ENCODE measurements at regions not wholly inside any gene's neighbourhood (a gene's known extent, or its start where the extent isn't known, plus 50 kb on each side); places are given as distances from the start of the nearest gene placed in this dataset.
"Not testable (repeated sequence)": the region's sequence is repeated elsewhere in the genome, so short reads cannot be mapped to it uniquely, and the experiment has no call there.

DNA sequence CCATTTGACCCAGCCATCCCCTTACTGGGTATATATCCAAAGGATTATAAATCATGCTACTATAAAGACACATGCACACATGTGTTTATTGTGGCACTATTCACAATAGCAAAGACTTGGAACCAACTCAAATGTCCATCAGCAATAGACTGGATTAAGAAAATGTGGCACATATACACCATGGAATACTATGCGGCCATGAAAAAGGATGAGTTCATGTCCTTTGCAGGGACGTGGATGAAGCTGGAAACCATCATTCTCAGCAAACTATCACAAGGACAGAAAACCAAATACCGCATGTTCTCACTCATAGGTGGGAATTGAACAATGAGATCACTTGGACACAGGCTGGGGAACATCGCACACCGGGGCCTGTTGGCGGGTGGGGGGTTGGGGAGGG is 913.4 kb upstream of the DIAPH2 start:
- DNase-seq (ENCODE audit: low spot score) = not testable (repeated sequence)

DNA sequence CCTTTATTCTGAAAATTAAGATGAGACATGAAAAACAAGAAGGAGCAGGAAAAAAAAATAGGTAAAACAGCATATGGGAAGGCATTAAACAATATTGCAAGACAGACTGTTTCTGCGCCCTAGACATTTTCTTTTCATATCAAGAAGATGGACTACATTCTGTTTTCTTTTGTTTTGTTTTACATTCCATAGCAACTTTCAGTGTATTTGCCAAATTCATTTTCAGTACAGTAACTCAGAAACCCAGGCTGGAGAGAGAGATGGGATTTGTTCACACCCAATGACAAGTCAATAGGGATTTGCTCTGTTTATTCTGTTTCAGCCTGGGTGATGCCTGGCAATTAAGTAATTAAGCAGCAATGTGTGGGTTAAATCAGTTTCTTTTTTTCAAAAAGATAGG is 892.8 kb upstream of the DIAPH2 start:
- no peak for DNase-seq (ENCODE audit: low spot score)

DNA sequence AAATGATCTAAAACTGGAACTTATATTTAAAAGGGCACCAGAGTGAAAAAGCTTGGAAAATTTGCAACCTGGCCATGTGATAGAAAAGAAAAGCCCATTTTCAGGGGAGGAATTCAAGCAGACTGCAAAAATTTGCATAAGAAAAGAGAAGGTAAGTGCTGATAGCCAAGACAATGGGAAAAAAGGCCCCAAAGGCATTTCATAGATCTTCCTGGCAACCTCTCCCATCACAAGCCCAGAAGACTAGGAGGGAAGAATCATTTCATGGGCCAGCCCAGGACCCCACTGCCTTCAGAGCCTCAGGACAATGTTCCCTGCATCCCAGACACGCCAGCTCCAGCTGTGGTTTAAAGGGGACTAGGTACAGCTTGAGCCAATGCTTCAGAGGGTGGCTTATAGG is 887.3 kb upstream of the DIAPH2 start:
- no peak for DNase-seq (ENCODE audit: low spot score)

DNA sequence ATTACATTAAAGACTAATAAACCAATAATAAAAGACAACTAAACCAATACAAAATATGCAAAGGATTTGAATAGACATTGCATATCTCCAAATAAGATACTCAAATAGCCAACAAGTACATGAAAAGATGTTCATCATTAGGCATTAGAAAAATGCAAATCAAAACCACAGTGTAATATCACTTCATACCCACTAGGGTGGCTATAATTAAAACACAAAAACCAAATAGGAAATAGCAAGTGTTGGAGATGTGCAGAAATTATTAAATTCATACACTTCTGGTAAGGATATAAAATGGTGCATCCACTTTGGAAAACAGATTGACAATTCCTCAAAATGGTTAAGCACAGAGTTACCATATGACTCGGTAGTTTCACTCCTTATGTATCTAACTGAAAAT is 860.8 kb upstream of the DIAPH2 start:
- DNase-seq (ENCODE audit: low spot score) = no peak

DNA sequence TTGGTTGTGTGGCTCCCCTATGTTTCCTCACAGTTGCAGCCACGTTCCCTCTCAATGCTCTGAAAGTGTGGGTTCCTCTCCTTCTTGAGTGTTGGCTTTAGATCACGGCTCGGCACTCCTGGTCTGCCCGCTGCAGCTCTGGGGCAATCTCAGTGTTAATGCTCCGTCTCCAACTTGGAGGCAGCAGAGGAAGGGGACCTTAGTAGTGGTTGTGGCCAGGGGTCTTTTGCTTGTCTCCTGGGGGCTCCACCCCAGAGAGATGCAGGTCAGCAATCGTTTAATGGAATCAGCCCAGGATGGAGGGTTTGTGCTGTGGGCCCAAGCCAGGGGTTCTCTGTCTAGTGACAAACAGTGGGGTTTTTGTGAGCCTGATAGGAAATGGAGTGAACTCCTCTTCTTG is 849.4 kb upstream of the DIAPH2 start:
- DNase-seq (ENCODE audit: low spot score) = no peak

DNA sequence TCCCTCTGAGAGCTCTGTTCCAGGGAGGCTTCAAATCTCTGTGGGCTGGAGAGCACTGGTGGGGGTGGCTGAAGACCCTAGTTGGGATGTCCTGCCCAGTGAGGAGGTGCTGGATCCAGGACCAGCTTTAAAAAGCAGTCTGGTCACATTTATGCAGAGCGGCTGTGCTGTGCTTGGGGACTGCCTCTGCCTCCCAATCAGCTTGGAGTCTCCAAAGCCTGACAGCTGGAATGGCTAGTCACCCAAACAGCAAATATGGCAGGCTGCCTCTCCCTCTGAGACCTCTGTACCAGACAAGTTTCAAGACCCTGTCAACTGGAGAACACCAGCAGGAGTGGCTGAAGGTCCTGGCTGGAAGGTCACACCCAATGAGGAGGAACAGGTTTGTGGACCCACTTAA is 848.1 kb upstream of the DIAPH2 start:
- DNase-seq (ENCODE audit: low spot score) = no peak

DNA sequence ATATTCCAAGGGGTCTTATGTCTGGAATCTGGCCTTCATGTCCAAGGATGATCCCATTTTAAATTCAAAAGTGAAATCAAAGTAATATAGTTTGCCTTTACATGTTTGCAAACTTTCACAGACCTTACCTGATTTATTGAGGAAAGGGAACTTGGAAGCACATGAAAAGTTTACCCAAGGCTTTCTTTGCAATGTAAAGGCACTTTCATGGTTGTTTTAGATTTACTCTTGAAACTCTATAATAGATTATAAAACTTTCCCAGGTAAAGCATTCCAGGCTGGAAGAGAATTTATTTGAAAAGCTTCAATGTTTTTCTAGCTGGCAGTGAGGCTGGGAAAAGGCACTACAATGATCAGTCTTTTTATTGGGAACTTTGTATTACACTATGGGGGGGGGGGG is 842.8 kb upstream of the DIAPH2 start:
- no peak for DNase-seq (ENCODE audit: low spot score)

DNA sequence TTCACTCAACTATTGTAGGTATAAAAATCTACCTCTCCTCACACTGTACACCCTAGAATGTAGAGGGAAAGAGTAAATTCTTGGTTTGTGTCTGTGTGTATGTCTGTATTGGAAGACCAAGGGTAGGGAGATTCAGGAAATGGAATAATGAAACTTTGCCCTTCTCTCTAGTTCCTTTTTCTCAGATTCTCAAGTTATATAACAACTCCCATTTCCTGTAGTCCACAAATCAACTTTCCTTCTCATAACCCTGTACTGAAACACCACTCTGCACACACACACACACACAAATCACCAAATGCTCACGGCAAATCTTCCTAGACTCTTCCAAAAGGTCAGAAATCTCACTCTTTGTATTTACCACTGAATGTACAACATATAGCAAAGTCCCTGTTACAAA is 824.5 kb upstream of the DIAPH2 start:
- DNase-seq (ENCODE audit: low spot score) = no peak

DNA sequence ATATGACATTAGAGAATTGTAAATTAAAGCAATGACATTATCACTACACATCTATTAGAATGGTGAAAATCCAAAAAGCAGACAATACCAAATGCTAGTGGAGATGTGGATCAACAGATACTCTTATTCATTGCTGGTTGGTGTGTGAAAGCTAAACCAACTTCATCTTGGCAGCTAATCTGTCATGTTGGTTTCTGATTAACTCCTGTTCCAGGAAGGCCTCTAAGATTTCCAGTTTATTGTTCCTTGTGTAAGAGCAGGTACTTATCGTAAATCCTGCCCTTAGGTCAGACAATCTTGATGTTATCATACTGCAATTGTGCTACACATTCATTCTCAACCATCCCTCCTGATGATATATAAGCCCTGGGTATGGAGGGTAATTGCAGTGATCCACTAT is 809.0 kb upstream of the DIAPH2 start:
- no peak for DNase-seq (ENCODE audit: low spot score)

DNA sequence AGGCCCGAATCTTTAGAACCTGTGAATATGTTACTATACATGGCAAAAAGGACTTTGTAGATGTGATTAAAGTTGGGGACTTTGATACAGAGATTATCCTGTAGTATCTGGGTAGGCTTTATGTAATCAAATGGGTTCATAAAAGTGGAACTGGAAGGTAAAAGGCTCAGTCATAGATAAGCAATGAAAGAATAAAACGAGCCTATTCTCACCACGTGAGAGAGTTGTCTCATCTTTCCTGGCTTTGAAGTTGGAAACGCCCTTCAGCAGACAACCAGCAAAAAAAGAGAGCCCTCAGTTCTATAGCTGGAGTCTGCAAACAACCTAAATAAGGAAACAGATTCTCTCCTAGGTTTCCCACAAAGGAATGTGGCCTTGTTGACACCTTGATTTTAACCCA is 805.8 kb upstream of the DIAPH2 start:
- DNase-seq (ENCODE audit: low spot score) = no peak

DNA sequence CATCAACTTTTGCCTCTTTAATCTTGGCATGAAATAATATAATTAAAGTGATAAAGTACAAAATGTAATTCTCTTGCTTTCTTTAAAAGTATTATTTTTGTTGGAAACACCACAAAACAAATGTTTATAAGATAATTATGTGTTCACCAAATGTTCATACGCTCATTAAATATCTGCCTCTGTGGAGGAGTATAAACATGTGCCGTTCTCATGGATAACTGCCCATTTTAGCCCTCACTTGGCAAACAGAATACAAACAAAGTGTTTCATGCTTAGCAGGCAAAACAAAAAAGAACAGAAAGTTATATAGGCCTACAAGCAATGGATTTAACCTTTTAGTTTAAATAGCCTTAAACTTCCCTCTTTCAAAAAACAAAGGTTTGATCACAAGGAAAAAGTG is 800.5 kb upstream of the DIAPH2 start:
- no peak for DNase-seq (ENCODE audit: low spot score)

DNA sequence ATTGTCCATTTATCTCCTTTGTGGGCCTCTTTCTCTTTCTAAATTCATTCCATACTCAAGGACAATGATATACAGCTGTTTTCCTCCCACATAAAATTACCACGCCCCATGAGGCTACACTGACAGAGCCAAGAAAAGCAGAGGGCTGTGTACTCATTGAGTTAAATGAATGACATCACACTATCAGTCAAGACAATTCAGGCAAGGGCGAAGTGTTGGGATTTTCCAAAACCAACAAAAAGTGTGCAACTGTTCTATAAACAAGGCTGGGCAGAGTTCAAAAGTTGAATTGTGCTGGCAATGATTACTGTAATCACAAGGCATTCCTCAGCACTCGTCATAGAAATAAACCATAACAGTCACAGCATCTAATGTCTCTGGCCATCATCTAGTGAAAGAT is 799.6 kb upstream of the DIAPH2 start:
- no peak for DNase-seq (ENCODE audit: low spot score)

DNA sequence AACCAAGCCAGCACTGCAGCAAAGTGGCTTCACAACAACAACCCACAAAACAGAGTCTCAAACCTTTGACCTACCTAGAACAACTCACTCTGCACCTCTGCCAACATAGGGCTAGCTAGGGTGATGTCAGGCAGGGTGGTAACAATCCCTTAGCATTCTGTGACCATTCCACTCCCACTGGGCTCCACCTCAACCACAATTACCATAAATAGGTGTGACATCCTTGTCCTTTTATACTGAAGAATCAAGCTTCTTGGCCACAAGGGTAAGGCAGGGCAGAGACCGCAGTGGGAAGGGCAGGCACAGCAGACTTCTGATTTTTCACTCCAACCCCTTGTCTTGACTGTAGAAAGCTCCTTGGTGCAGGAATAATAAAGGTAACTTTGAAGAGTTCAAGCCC is 795.4 kb upstream of the DIAPH2 start:
- DNase-seq (ENCODE audit: low spot score) = no peak

DNA sequence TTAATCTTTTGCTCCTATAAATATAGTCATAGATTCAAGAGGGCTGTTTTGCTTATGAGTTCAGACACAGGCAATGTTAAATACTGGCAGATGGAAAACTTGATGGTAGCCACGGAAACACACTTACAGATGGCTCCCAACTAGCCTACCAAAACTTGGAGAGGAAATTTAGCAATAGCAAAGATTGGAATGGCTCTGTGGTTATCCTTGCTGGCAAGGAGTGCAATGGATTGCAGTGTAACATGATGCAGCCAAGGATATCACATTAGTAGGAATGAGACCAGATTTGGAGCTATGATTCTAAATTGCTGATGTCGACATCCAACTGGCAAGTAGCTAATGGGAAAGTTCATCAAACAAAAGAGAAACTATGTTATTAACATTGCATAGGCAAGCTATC is 791.0 kb upstream of the DIAPH2 start:
- DNase-seq (ENCODE audit: low spot score) = no peak

DNA sequence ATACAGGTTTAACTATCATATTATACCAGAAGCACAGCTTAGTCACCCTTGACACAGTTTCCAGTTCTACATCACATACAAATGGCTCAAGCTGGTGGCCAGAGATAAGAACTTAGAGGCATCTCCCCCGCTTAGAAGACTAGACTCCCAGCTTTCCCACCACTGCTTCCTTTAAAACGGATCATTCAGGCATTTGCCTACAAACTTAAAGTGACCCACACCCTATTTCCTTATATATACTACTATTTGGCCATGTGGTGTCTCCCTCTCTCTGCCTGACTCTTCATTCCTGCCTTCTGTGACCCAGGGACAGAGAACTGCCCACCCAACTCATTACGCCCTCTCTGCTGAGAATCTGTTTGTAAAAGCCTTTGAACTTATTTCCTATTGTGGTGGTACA is 781.2 kb upstream of the DIAPH2 start:
- no peak for DNase-seq (ENCODE audit: low spot score)

DNA sequence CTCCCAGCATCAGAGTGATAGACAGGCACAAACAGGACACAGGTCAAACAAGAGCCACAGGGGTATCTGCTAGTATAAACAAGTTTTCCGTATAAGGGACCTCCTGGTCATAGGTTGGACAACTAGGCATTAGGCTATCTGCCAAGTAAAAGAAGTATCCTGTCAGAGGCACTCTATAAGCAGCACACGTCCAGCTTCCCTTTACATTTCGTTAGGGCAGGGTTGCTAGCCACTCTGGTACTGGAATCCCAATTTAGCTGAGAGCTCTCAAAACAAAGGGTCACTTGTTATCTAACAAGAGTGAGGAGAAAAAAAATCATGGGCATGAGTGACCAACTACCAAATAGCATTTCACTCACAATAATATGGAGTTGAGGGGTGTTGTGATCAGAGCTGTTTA is 780.7 kb upstream of the DIAPH2 start:
- DNase-seq (ENCODE audit: low spot score) = no peak

DNA sequence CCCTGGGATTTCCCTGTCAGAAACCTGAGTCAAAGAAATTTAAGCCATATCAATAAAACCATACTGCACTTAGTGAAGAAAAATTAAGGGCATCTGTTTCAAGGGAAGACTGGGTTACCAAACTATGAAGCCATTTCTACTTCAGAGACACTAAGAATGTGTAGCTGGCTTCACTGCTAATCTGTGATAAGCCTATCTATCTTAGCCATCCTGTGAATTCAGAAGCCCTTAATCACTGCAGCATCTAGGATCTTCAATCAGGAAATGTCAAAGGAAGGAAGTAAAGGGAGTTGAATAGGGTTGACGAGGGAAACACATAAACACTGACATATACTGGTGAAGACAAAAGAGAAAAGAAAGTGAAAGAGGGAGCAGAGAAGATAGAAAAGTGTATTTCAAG is 777.6 kb upstream of the DIAPH2 start:
- DNase-seq (ENCODE audit: low spot score) = no peak

DNA sequence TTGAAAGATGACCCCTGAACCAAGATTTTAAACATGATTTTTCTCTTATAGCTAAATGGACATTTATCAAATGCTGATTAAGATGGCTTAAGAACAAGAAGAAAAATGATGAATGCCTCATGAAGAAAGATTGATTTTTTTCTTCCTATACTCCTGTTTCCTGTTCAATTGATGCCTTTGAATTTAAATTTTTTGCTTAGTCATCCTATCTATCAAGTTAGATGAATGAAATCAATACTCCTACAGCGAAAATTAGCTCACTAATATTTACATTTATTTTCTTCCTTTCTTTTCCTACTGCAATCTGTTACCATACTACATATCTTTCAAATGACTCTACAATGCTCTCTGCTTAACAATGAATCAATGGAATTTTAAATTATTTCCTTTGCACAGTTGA is 773.6 kb upstream of the DIAPH2 start:
- DNase-seq (ENCODE audit: low spot score) = no peak

DNA sequence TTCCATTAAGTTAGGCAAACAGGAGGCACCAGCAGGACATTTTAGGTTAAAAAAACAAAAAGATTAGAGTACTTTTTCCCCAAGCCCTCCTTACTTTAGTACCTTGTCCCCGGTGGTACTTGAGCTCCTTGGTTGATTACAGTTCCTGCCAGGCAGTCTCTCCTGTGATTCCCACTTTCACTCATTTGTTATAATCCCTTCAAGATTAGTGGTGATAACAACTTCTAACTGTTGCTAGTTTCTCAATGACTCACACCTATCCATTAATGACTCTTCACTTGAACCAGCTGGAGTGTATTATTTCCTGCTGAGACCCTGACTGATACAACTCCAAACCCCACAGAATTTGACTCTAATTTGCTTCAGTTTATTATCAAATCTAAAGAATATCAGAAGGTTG is 765.0 kb upstream of the DIAPH2 start:
- DNase-seq (ENCODE audit: low spot score) = no peak

DNA sequence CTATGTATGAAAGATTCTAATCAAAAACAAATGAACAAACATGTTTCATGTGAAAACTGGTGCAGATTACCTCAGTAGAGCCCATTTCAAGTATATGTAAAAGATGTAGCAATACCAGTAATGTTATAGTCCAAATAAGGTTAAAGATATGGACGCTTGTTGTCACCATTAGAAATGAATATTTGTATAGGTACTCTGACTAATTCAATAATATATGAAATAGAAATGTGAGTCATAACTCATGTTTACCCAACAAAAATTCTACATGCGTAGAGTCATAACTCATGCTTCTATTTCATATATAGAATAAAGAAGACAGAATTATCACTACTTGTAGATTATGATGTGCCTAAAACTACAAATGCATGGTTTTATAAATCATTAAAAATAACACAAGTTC is 739.1 kb upstream of the DIAPH2 start:
- DNase-seq (ENCODE audit: low spot score) = no peak

DNA sequence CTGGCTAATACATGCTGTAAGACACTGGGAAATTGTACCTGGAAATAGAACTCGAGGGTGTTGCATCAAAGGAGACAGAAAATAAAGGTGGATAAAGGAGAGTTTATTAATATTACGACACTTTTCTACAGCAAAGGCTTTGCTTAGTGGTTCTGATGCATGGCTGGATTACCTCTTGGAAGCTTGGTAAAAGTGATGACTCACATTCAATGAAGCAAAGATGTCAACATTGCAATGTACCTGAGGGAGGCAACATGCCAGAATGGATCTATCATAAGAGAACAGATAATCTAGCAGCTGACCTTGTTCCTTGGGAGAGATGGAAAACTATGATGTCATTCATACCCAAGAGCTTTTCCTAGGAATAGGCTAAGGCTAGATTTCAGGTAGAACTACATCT is 735.1 kb upstream of the DIAPH2 start:
- DNase-seq (ENCODE audit: low spot score) = no peak

DNA sequence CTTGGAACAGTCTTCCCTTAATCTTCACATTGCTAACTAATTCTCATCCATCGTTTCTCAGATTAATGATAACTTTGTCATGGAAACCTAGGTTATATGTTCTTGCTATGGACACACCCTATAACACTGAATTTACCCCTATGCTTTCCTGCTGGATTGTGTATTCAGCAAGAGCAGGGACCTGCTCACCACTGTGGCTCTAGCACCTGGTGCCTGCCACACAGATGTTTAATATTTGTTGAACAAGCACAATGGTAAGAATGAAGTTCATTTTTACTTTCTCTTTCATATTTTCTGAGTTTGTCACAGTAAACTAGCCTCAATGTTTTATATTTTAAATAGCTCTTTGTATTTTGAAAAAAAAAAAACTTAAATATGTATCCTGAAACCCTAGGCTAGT is 734.0 kb upstream of the DIAPH2 start:
- no peak for DNase-seq (ENCODE audit: low spot score)

DNA sequence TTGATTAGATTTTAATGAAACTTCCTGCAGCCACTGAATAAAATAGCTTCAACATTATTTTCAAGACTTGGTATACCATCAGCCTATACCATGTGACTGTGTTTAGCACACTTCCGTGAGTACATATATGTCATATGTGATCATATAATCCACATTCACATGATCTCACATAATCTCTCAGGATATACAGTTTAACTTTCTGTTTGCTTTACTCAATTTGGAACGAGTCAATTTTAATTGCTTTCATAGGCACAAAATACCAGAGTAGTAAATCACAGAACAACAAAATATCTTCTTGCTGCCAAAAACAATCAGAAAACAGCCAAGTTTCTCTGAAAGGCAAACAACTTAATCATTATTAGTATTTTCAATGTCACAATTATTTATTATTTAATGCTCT is 731.1 kb upstream of the DIAPH2 start:
- DNase-seq (ENCODE audit: low spot score) = no peak

DNA sequence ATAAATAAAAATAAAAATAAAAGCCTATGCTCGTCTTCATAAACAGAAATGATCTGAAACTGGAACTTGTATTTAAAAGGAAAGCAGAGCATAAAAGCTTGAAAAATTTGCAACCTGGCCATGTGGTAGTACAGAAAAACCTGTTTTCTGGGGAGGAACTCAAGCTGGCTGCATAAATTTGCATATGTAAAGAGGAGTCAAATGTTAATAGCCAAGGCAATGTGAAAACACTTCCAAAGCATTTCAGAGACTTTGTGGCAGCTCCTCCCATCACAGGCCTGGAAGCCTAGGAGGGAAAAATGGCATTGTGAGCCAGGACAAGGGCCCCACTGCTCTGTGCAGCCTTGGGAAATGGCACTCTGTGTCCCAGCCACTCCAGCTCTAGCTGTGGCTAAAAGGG is 727.9 kb upstream of the DIAPH2 start:
- no peak for DNase-seq (ENCODE audit: low spot score)

DNA sequence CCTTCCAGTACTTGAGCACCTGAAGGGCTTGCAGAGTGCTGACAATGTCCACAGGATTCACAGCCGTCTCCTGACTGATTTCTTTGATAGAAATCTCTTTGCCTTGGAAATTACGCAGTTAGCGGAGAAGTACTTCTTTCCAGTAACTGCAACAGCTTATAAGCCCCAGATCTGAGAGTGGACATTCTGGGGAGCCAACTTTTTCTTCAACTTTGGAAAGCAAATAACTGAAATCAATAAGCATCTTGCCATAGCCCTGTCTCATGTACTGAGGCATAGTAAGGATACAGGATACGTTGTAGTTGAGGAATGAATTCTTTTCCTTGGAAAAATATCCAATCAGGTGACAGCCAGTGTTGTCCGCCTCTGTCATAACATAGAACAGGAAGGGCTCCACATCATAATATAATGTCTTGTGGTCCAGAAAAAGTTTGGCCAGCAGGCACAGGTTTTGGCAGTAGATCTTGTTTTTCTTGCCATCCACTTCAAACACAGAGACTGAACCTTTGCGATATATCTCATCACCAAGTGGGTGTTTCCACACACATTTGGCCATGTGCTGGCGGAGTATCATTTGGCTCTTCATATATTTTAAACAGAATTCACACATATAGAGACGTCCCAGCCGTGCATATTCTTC is 711.1 kb upstream of the DIAPH2 start:
- DNase-seq (ENCODE audit: low spot score) = not testable (repeated sequence)
